Osteocyte (in vitro differentiated cells): ENCODE measurements at regions not wholly inside any gene's neighbourhood (a gene's known extent, or its start where the extent isn't known, plus 50 kb on each side); places are given as distances from the start of the nearest gene placed in this dataset.

Experiments used
- DNase-seq: peaks from one replicate; pipeline ENCODE4 v3.0.0; 2021; ENCODE audit warnings: mixed read lengths; ENCODE audit not compliant: unreplicated experiment; ENCODE audit errors: extremely low spot score
- H3K27ac Mint-ChIP-seq: one replicate; pipeline ENCODE4 v1.8.0; 2021; ENCODE audit warnings: mild to moderate bottlenecking, mixed read lengths; ENCODE audit not compliant: unreplicated experiment
- H3K27me3 Mint-ChIP-seq: one replicate; pipeline ENCODE4 v1.8.0; 2021; ENCODE audit warnings: mixed read lengths; ENCODE audit not compliant: unreplicated experiment
- H3K36me3 Mint-ChIP-seq: one replicate; pipeline ENCODE4 v1.8.0; 2021; ENCODE audit warnings: mixed read lengths; ENCODE audit not compliant: unreplicated experiment
- H3K4me1 Mint-ChIP-seq: one replicate; pipeline ENCODE4 v1.8.0; 2021; ENCODE audit warnings: mixed read lengths; ENCODE audit not compliant: unreplicated experiment
- H3K4me3 Mint-ChIP-seq: one replicate; pipeline ENCODE4 v1.8.0; 2021; ENCODE audit warnings: mild to moderate bottlenecking, moderate library complexity, mixed read lengths; ENCODE audit not compliant: unreplicated experiment
- H3K9me3 Mint-ChIP-seq: one replicate; pipeline ENCODE4 v1.8.0; 2021; ENCODE audit warnings: mixed read lengths; ENCODE audit not compliant: unreplicated experiment
- CTCF ChIP-seq: fragments of 200-600 bp; sonication (generic); IDR thresholded peaks from 2 replicates; pipeline ENCODE4 v1.5.0; 2021; ENCODE audit warnings: antibody characterized with exemption, mild to moderate bottlenecking, moderate library complexity

- H3K27ac Mint-ChIP-seq: no peak overlapping the region
- H3K27me3 Mint-ChIP-seq: no peaks in the 10 kb centered on the region
- TF ChIP-seq CTCF: no peak
Observed at GRCh38 chr10:14456218-14456869, 125.6 kb upstream of the FRMD4A start.

GRCh38 chr10:14454629-14455028 is 123.9 kb upstream of the FRMD4A start:
- no peak for TF ChIP-seq CTCF
- H3K4me3 Mint-ChIP-seq: no peak overlapping the region
- H3K36me3 Mint-ChIP-seq: no peaks in the 10 kb centered on the region
- no peaks in the 10 kb centered on the region for H3K27me3 Mint-ChIP-seq
- H3K4me1 Mint-ChIP-seq: peaks cover 24% of the 10 kb centered on the region
- no peak overlapping the region for H3K27ac Mint-ChIP-seq
- DNase-seq: no peak
- H3K9me3 Mint-ChIP-seq: peaks cover 11% of the 10 kb centered on the region

More at GRCh38 chr10:14456218-14456869, 125.6 kb upstream of the FRMD4A start:
- H3K36me3 Mint-ChIP-seq: no peaks in the 10 kb centered on the region
- H3K9me3 Mint-ChIP-seq: peaks cover 11% of the 10 kb centered on the region
- H3K4me1 Mint-ChIP-seq: peaks cover 14% of the 10 kb centered on the region
- no peak for DNase-seq
- H3K4me3 Mint-ChIP-seq: no peak overlapping the region

- H3K27me3 Mint-ChIP-seq: no peaks in the 10 kb centered on the region
Observed at GRCh38 chr10:14454206-14454605, 123.5 kb upstream of the FRMD4A start.

GRCh38 chr10:14453593-14453992 is 122.9 kb upstream of the FRMD4A start:
- Mint-ChIP-seq H3K27me3 (no peaks in the 10 kb centered on the region), H3K36me3 (no peaks in the 10 kb centered on the region), H3K9me3 (peaks cover 11% of the 10 kb centered on the region), H3K27ac (no peak overlapping the region), H3K4me3 (no peak overlapping the region), H3K4me1 (peaks cover 27% of the 10 kb centered on the region)
- DNase-seq: no peak
- no peak for TF ChIP-seq CTCF

More at GRCh38 chr10:14454206-14454605, 123.5 kb upstream of the FRMD4A start:
- Mint-ChIP-seq H3K27ac (no peak overlapping the region), H3K4me3 (no peak overlapping the region), H3K9me3 (peaks cover 11% of the 10 kb centered on the region), H3K4me1 (peaks cover 21% of the 10 kb centered on the region), H3K36me3 (no peaks in the 10 kb centered on the region)
- no peak for DNase-seq
- TF ChIP-seq CTCF: no peak

- Mint-ChIP-seq H3K36me3 (no peaks in the 10 kb centered on the region), H3K4me3 (no peak overlapping the region), H3K27me3 (no peaks in the 10 kb centered on the region), H3K27ac (no peak overlapping the region), H3K4me1 (peaks cover 30% of the 10 kb centered on the region), H3K9me3 (peaks cover 4% of the 10 kb centered on the region)
- TF ChIP-seq CTCF: no peak
- DNase-seq: no peak
Observed at GRCh38 chr10:14451341-14451740, 120.6 kb upstream of the FRMD4A start.
